SK-N-SH treated with all-trans-retinoic acid at 6 μM for 48 hours (cell line): ENCODE measurements at regions not wholly inside any gene's neighbourhood (a gene's known extent, or its start where the extent isn't known, plus 50 kb on each side); places are given as distances from the start of the nearest gene placed in this dataset.

Experiments
- ATAC-seq: fragments of 200-7000 bp; cut with Tn5 transposase; 3 replicates; pipeline ENCODE4 v1.9.1; 2020; ENCODE audit warnings: mild to moderate bottlenecking, moderate library complexity
- ARNTL ChIP-seq: fragments of 450-650 bp; formaldehyde crosslinking; IDR thresholded peaks from 2 replicates; pipeline ENCODE4 v1.5.0; 2020; ENCODE audit warnings: low read depth, mild to moderate bottlenecking, moderate library complexity, borderline replicate concordance
- BACH2 ChIP-seq: fragments of 250-450 bp; sonication (Bioruptor Pico); IDR thresholded peaks from 2 replicates; pipeline ENCODE4 v1.9.0; 2021; ENCODE audit warnings: mild to moderate bottlenecking, borderline replicate concordance
- CSDC2 ChIP-seq: fragments of 250-450 bp; sonication (Bioruptor Pico); IDR thresholded peaks from 2 replicates; pipeline ENCODE4 v1.5.0; 2020; ENCODE audit warnings: mild to moderate bottlenecking, moderate library complexity
- ESRRG ChIP-seq: fragments of 250-450 bp; sonication (Bioruptor Pico); IDR thresholded peaks from 2 replicates; pipeline ENCODE4 v1.6.1; 2021; ENCODE audit warnings: mild to moderate bottlenecking
- GLIS3 ChIP-seq: fragments of 250-450 bp; sonication (Bioruptor Pico); IDR thresholded peaks from 2 replicates; pipeline ENCODE4 v1.5.0; 2020; ENCODE audit warnings: mild to moderate bottlenecking, moderate library complexity
- ISL1 ChIP-seq: fragments of 250-450 bp; sonication (Bioruptor Pico); IDR thresholded peaks from 2 replicates; pipeline ENCODE4 v2.1.2; 2022; ENCODE audit warnings: mild to moderate bottlenecking, moderate library complexity
- OSR1 ChIP-seq: fragments of 250-450 bp; sonication (Bioruptor Pico); IDR thresholded peaks from 2 replicates; pipeline ENCODE4 v1.8.0; 2022; ENCODE audit warnings: moderate library complexity, mild to moderate bottlenecking, inconsistent platforms
- PPARA ChIP-seq: fragments of 250-450 bp; sonication (Bioruptor Pico); IDR thresholded peaks from 2 replicates; pipeline ENCODE4 v1.5.0; 2020; ENCODE audit warnings: mild to moderate bottlenecking, borderline replicate concordance
- RARB ChIP-seq: fragments of 250-450 bp; sonication (Bioruptor Pico); IDR thresholded peaks from 2 replicates; pipeline ENCODE4 v1.8.0; 2021; ENCODE audit warnings: mild to moderate bottlenecking, moderate library complexity
- SNAI2 ChIP-seq: fragments of 250-450 bp; sonication (Bioruptor Pico); IDR thresholded peaks from 2 replicates; pipeline ENCODE4 v1.5.0; 2020; ENCODE audit warnings: mild to moderate bottlenecking, moderate library complexity
- TCF4 ChIP-seq: fragments of 250-450 bp; sonication (Bioruptor Pico); IDR thresholded peaks from 2 replicates; pipeline ENCODE4 v1.8.0; 2021; ENCODE audit warnings: mild to moderate bottlenecking, moderate library complexity, borderline replicate concordance
- ZC3H10 ChIP-seq: fragments of 250-450 bp; sonication (Bioruptor Pico); IDR thresholded peaks from 2 replicates; pipeline ENCODE4 v1.5.1; 2021; ENCODE audit warnings: mild to moderate bottlenecking, moderate library complexity
- ZFP3 ChIP-seq: fragments of 250-450 bp; sonication (Bioruptor Pico); IDR thresholded peaks from 2 replicates; pipeline ENCODE4 v1.5.0; 2020; ENCODE audit warnings: mild to moderate bottlenecking, moderate library complexity
- ZFP30 ChIP-seq: fragments of 450-650 bp; formaldehyde crosslinking; IDR thresholded peaks from 2 replicates; pipeline ENCODE4 v1.5.0; 2022; ENCODE audit warnings: mild to moderate bottlenecking, moderate library complexity
- ZNF565 ChIP-seq: fragments of 450-650 bp; formaldehyde crosslinking; conservative IDR thresholded peaks from 2 replicates; pipeline ENCODE4 v1.5.0; 2020; ENCODE audit warnings: low read depth, mild to moderate bottlenecking, moderate library complexity
- ZNF70 ChIP-seq: fragments of 450-650 bp; formaldehyde crosslinking; IDR thresholded peaks from 2 replicates; pipeline ENCODE4 v1.5.0; 2020; ENCODE audit warnings: mild to moderate bottlenecking, moderate library complexity
- ZNF8 ChIP-seq: fragments of 450-650 bp; formaldehyde crosslinking; IDR thresholded peaks from 2 replicates; pipeline ENCODE4 v1.5.0; 2020; ENCODE audit warnings: mild to moderate bottlenecking, moderate library complexity
- TF ChIP-seq, protein P1 (sequence below): fragments of 250-450 bp; sonication (Bioruptor Pico); IDR thresholded peaks from 2 replicates; pipeline ENCODE4 v1.5.1; 2021; ENCODE audit warnings: mild to moderate bottlenecking, moderate library complexity
- TF ChIP-seq, protein P2 (sequence below): fragments of 250-450 bp; sonication (Bioruptor Pico); IDR thresholded peaks from 2 replicates; pipeline ENCODE4 v1.8.0; 2020; ENCODE audit warnings: mild to moderate bottlenecking, moderate library complexity, borderline replicate concordance
- TF ChIP-seq, protein P3 (sequence below): fragments of 250-450 bp; sonication (Bioruptor Pico); IDR thresholded peaks from 2 replicates; pipeline ENCODE4 v1.5.0; 2020; ENCODE audit warnings: mild to moderate bottlenecking, moderate library complexity
- TF ChIP-seq, protein P4 (sequence below): fragments of 250-450 bp; sonication (Bioruptor Pico); IDR thresholded peaks from 2 replicates; pipeline ENCODE4 v1.8.0; 2021; ENCODE audit warnings: low read depth, mild to moderate bottlenecking, moderate library complexity, borderline replicate concordance
- TF ChIP-seq, protein P5 (sequence below): fragments of 250-450 bp; sonication (Bioruptor Pico); IDR thresholded peaks from 2 replicates; pipeline ENCODE4 v1.5.1; 2020; ENCODE audit warnings: low read depth, mild to moderate bottlenecking, moderate library complexity

DNA sequence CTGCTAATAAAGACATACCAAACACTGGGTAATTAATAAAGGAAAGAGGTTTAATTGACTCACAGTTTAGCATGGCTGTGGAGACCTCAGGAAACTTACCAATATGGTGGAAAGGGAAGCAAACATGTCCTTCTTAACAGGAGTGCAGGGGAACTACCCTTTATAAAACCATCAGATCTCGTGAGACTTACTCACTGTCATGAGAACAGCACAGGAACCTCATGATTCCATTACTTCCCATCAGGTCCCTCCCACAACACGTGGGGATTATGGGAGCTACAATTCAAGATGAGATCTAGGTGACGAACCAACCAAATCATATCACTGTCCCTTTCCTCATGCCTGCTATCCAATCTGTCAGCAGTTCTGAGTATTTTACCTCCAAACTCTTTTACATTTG, 586.7 kb downstream of the TDRD15 start:
- TF ChIP-seq, protein P1, sequence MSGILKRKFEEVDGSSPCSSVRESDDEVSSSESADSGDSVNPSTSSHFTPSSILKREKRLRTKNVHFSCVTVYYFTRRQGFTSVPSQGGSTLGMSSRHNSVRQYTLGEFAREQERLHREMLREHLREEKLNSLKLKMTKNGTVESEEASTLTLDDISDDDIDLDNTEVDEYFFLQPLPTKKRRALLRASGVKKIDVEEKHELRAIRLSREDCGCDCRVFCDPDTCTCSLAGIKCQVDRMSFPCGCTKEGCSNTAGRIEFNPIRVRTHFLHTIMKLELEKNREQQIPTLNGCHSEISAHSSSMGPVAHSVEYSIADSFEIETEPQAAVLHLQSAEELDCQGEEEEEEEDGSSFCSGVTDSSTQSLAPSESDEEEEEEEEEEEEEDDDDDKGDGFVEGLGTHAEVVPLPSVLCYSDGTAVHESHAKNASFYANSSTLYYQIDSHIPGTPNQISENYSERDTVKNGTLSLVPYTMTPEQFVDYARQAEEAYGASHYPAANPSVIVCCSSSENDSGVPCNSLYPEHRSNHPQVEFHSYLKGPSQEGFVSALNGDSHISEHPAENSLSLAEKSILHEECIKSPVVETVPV (CRISPR knock-in tag), result no peak
- TF ChIP-seq, protein P2, sequence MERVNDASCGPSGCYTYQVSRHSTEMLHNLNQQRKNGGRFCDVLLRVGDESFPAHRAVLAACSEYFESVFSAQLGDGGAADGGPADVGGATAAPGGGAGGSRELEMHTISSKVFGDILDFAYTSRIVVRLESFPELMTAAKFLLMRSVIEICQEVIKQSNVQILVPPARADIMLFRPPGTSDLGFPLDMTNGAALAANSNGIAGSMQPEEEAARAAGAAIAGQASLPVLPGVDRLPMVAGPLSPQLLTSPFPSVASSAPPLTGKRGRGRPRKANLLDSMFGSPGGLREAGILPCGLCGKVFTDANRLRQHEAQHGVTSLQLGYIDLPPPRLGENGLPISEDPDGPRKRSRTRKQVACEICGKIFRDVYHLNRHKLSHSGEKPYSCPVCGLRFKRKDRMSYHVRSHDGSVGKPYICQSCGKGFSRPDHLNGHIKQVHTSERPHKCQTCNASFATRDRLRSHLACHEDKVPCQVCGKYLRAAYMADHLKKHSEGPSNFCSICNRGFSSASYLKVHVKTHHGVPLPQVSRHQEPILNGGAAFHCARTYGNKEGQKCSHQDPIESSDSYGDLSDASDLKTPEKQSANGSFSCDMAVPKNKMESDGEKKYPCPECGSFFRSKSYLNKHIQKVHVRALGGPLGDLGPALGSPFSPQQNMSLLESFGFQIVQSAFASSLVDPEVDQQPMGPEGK (CRISPR knock-in tag), result no peak
- TF ChIP-seq ESRRG (CRISPR knock-in tag) (no peak), ZC3H10 (CRISPR knock-in tag) (no peak), OSR1 (CRISPR knock-in tag) (no peak), ZNF8 (CRISPR knock-in tag) (no peak), ZFP30 (CRISPR knock-in tag) (no peak), RARB (CRISPR knock-in tag) (no peak), ZNF70 (no peak), ARNTL (CRISPR knock-in tag) (no peak), TCF4 (no peak), BACH2 (CRISPR knock-in tag) (no peak), PPARA (CRISPR knock-in tag) (no peak), ZNF565 (no peak), ISL1 (CRISPR knock-in tag) (no peak), GLIS3 (no peak), SNAI2 (CRISPR knock-in tag) (no peak)
- TF ChIP-seq, protein P3, sequence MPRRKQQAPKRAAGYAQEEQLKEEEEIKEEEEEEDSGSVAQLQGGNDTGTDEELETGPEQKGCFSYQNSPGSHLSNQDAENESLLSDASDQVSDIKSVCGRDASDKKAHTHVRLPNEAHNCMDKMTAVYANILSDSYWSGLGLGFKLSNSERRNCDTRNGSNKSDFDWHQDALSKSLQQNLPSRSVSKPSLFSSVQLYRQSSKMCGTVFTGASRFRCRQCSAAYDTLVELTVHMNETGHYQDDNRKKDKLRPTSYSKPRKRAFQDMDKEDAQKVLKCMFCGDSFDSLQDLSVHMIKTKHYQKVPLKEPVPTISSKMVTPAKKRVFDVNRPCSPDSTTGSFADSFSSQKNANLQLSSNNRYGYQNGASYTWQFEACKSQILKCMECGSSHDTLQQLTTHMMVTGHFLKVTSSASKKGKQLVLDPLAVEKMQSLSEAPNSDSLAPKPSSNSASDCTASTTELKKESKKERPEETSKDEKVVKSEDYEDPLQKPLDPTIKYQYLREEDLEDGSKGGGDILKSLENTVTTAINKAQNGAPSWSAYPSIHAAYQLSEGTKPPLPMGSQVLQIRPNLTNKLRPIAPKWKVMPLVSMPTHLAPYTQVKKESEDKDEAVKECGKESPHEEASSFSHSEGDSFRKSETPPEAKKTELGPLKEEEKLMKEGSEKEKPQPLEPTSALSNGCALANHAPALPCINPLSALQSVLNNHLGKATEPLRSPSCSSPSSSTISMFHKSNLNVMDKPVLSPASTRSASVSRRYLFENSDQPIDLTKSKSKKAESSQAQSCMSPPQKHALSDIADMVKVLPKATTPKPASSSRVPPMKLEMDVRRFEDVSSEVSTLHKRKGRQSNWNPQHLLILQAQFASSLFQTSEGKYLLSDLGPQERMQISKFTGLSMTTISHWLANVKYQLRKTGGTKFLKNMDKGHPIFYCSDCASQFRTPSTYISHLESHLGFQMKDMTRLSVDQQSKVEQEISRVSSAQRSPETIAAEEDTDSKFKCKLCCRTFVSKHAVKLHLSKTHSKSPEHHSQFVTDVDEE (CRISPR knock-in tag), result no peak
- TF ChIP-seq, protein P4, sequence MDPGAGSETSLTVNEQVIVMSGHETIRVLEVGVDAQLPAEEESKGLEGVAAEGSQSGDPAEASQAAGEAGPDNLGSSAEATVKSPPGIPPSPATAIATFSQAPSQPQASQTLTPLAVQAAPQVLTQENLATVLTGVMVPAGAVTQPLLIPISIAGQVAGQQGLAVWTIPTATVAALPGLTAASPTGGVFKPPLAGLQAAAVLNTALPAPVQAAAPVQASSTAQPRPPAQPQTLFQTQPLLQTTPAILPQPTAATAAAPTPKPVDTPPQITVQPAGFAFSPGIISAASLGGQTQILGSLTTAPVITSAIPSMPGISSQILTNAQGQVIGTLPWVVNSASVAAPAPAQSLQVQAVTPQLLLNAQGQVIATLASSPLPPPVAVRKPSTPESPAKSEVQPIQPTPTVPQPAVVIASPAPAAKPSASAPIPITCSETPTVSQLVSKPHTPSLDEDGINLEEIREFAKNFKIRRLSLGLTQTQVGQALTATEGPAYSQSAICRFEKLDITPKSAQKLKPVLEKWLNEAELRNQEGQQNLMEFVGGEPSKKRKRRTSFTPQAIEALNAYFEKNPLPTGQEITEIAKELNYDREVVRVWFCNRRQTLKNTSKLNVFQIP (CRISPR knock-in tag), result no peak
- no peak for ATAC-seq

DNA sequence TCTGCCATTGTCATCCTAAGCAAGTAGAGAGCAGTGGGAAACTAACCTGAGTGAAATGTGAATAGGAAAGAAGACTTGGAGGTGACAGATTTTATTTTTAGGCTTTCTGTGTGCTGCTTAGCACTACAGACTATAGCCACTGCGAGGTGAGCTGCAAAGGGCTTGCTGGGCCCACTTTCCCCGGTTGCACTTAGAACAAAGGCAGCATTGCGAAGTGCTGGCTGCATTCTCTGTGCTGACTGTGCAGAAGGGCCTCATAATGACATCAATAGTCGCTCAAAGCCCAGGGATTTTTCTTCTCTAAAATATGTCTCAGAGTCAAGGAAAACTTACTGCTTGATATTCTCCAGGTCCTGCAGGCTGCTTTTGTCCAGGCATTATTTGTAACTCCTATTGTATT, 592.1 kb downstream of the TDRD15 start:
- no peak for ATAC-seq
- TF ChIP-seq CSDC2, result no peak
- TF ChIP-seq, protein P2 (CRISPR knock-in tag), result no peak
- no peak for TF ChIP-seq SNAI2 (CRISPR knock-in tag)
- no peak for TF ChIP-seq ESRRG (CRISPR knock-in tag)
- no peak for TF ChIP-seq ZNF565
- TF ChIP-seq ZC3H10 (CRISPR knock-in tag), result no peak
- no peak for TF ChIP-seq OSR1 (CRISPR knock-in tag)
- no peak for TF ChIP-seq BACH2 (CRISPR knock-in tag)
- no peak for TF ChIP-seq ZFP30 (CRISPR knock-in tag)
- TF ChIP-seq, protein P5, sequence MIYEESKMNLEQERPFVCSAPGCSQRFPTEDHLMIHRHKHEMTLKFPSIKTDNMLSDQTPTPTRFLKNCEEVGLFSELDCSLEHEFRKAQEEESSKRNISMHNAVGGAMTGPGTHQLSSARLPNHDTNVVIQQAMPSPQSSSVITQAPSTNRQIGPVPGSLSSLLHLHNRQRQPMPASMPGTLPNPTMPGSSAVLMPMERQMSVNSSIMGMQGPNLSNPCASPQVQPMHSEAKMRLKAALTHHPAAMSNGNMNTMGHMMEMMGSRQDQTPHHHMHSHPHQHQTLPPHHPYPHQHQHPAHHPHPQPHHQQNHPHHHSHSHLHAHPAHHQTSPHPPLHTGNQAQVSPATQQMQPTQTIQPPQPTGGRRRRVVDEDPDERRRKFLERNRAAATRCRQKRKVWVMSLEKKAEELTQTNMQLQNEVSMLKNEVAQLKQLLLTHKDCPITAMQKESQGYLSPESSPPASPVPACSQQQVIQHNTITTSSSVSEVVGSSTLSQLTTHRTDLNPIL (CRISPR knock-in tag), result no peak
- TF ChIP-seq ZFP3 (CRISPR knock-in tag), result no peak
- TF ChIP-seq, protein P1 (CRISPR knock-in tag), result no peak
- no peak for TF ChIP-seq RARB (CRISPR knock-in tag)
- TF ChIP-seq, protein P4 (CRISPR knock-in tag), result no peak
- no peak for TF ChIP-seq ZNF70
- TF ChIP-seq, protein P3 (CRISPR knock-in tag), result no peak
